ENCODE measurements at regions not wholly inside any gene's neighbourhood (a gene's known extent, or its start where the extent isn't known, plus 50 kb on each side); places are given as distances from the start of the nearest gene placed in this dataset.

GRCh38 chr2:239531456-239532241, 130.8 kb upstream of the HDAC4 start:
- no peak for DNase-seq (ENCODE audit: low read depth)
- in situ Hi-C loops (cut with HindIII; ENCODE audit: low pct_unique_long_range_greater_than_20kb, low sequenced_read_pairs) = no loop called here

GRCh38 chr2:239530749-239531316, 130.0 kb upstream of the HDAC4 start:
- in situ Hi-C loops (cut with HindIII; ENCODE audit: low pct_unique_long_range_greater_than_20kb, low sequenced_read_pairs) = no loop called here
- no peak for DNase-seq (ENCODE audit: low read depth)

- in situ Hi-C loops (cut with HindIII; ENCODE audit: low pct_unique_long_range_greater_than_20kb, low sequenced_read_pairs) = no loop called here
- DNase-seq (ENCODE audit: low read depth) = no peak
Observed at GRCh38 chr2:239529313-239530015, 128.6 kb upstream of the HDAC4 start.

- DNase-seq (ENCODE audit: low read depth) = no peak
- in situ Hi-C loops (cut with HindIII; ENCODE audit: low pct_unique_long_range_greater_than_20kb, low sequenced_read_pairs) = no loop called here
Observed at GRCh38 chr2:239528883-239529282, 128.1 kb upstream of the HDAC4 start.

- DNase-seq (ENCODE audit: low read depth) = no peak
- in situ Hi-C loops (cut with HindIII; ENCODE audit: low pct_unique_long_range_greater_than_20kb, low sequenced_read_pairs) = no loop called here
Observed at GRCh38 chr2:239528146-239528545, 127.3 kb upstream of the HDAC4 start.

- in situ Hi-C loops (cut with HindIII; ENCODE audit: low pct_unique_long_range_greater_than_20kb, low sequenced_read_pairs) = no loop called here
- no peak for DNase-seq (ENCODE audit: low read depth)
Observed at GRCh38 chr2:239526666-239527415, 126.0 kb upstream of the HDAC4 start.

- in situ Hi-C loops (cut with HindIII; ENCODE audit: low pct_unique_long_range_greater_than_20kb, low sequenced_read_pairs) = no loop called here
- DNase-seq (ENCODE audit: low read depth) = no peak
Observed at GRCh38 chr2:239526038-239526437, 125.2 kb upstream of the HDAC4 start.

- DNase-seq (ENCODE audit: low read depth) = no peak
- in situ Hi-C loops (cut with HindIII; ENCODE audit: low pct_unique_long_range_greater_than_20kb, low sequenced_read_pairs) = no loop called here
Observed at GRCh38 chr2:239523954-239524330, 123.1 kb upstream of the HDAC4 start.

GRCh38 chr2:239523147-239523953, 122.5 kb upstream of the HDAC4 start:
- DNase-seq (ENCODE audit: low read depth) = no peak
- in situ Hi-C loops (cut with HindIII; ENCODE audit: low pct_unique_long_range_greater_than_20kb, low sequenced_read_pairs) = no loop called here

GRCh38 chr2:239522740-239523119, 121.9 kb upstream of the HDAC4 start:
- in situ Hi-C loops (cut with HindIII; ENCODE audit: low pct_unique_long_range_greater_than_20kb, low sequenced_read_pairs) = no loop called here
- DNase-seq (ENCODE audit: low read depth) = no peak

- in situ Hi-C loops (cut with HindIII; ENCODE audit: low pct_unique_long_range_greater_than_20kb, low sequenced_read_pairs) = no loop called here
- no peak for DNase-seq (ENCODE audit: low read depth)
Observed at GRCh38 chr2:239522002-239522739, 121.4 kb upstream of the HDAC4 start.

GRCh38 chr2:239521518-239521815, 120.6 kb upstream of the HDAC4 start:
- in situ Hi-C loops (cut with HindIII; ENCODE audit: low pct_unique_long_range_greater_than_20kb, low sequenced_read_pairs) = no loop called here
- no peak for DNase-seq (ENCODE audit: low read depth)

- no peak for DNase-seq (ENCODE audit: low read depth)
- in situ Hi-C loops (cut with HindIII; ENCODE audit: low pct_unique_long_range_greater_than_20kb, low sequenced_read_pairs) = no loop called here
Observed at GRCh38 chr2:239520811-239521517, 120.1 kb upstream of the HDAC4 start.

- DNase-seq (ENCODE audit: low read depth) = no peak
- in situ Hi-C loops (cut with HindIII; ENCODE audit: low pct_unique_long_range_greater_than_20kb, low sequenced_read_pairs) = no loop called here
Observed at GRCh38 chr2:239519921-239520585, 119.2 kb upstream of the HDAC4 start.

- in situ Hi-C loops (cut with HindIII; ENCODE audit: low pct_unique_long_range_greater_than_20kb, low sequenced_read_pairs) = no loop called here
- no peak for DNase-seq (ENCODE audit: low read depth)
Observed at GRCh38 chr2:239519089-239519920, 118.5 kb upstream of the HDAC4 start.

Data from Caki2 (cell line).